Transverse colon (tissue), 4 donors: ENCODE measurements at regions not wholly inside any gene's neighbourhood (a gene's known extent, or its start where the extent isn't known, plus 50 kb on each side); places are given as distances from the start of the nearest gene placed in this dataset.

Experiments used
- EP300 ChIP-seq: sonication (generic); formaldehyde crosslinking; IDR thresholded peaks from one replicate; pipeline ENCODE4 v1.6.1; 2017; ENCODE audit warnings: antibody characterized with exemption, low read depth
- POLR2A ChIP-seq: fragments of 450-650 bp; IDR thresholded peaks from one replicate; pipeline ENCODE4 v1.6.1; 2016; ENCODE audit warnings: antibody characterized with exemption, mild to moderate bottlenecking, moderate library complexity
- POLR2AphosphoS5 ChIP-seq, 3 donors: sonication (generic); formaldehyde crosslinking; IDR thresholded peaks; one replicate each; pipeline ENCODE4 v1.6.1; 2016; ENCODE audit warnings: antibody characterized with exemption in 3 of 3
- TF ChIP-seq, protein P1 (sequence below), 5 experiments: fragments of 200-600 bp in 3 of 5; fragments of 450-650 bp in 2 of 5; sonication (generic) in 3 of 5; IDR thresholded peaks; 1 replicate in 2 of 5; 2 replicates in 3 of 5; pipeline ENCODE4 v1.5.1; 2016 to 2017; ENCODE audit warnings: antibody characterized with exemption in 5 of 5, inconsistent platforms in 3 of 5, mild to moderate bottlenecking in 2 of 5, moderate library complexity in 1 of 5

- TF ChIP-seq, protein P1, sequence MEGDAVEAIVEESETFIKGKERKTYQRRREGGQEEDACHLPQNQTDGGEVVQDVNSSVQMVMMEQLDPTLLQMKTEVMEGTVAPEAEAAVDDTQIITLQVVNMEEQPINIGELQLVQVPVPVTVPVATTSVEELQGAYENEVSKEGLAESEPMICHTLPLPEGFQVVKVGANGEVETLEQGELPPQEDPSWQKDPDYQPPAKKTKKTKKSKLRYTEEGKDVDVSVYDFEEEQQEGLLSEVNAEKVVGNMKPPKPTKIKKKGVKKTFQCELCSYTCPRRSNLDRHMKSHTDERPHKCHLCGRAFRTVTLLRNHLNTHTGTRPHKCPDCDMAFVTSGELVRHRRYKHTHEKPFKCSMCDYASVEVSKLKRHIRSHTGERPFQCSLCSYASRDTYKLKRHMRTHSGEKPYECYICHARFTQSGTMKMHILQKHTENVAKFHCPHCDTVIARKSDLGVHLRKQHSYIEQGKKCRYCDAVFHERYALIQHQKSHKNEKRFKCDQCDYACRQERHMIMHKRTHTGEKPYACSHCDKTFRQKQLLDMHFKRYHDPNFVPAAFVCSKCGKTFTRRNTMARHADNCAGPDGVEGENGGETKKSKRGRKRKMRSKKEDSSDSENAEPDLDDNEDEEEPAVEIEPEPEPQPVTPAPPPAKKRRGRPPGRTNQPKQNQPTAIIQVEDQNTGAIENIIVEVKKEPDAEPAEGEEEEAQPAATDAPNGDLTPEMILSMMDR (IDR thresholded peaks at IDR 0.05): no peak
- TF ChIP-seq POLR2AphosphoS5 (IDR thresholded peaks at IDR 0.05) (no peak), POLR2A (no peak), EP300 (no peak)
Measured at GRCh38 chr21:35222541-35222941, 173.4 kb upstream of the RUNX1 start.
